MM.1S (cell line): ENCODE measurements at regions not wholly inside any gene's neighbourhood (a gene's known extent, or its start where the extent isn't known, plus 50 kb on each side); places are given as distances from the start of the nearest gene placed in this dataset.
"Not testable (repeated sequence)": the region's sequence is repeated elsewhere in the genome, so short reads cannot be mapped to it uniquely, and the experiment has no call there.

Experiments
- CTCF ChIP-seq: fragments of 300-600 bp; sonication (generic); IDR thresholded peaks from 2 replicates; pipeline ENCODE4 v1.5.1; 2016; ENCODE audit warnings: antibody characterized with exemption, low read length, mixed read lengths
- EZH2 ChIP-seq: fragments of 300-600 bp; sonication (generic); optimal IDR thresholded peaks from 2 replicates; pipeline ENCODE3; 2017; ENCODE audit warnings: low read depth, mild to moderate bottlenecking, antibody characterized with exemption, low read length, mixed read lengths
- EZH2phosphoT487 ChIP-seq: fragments of 300-600 bp; sonication (generic); IDR thresholded peaks from 2 replicates; pipeline ENCODE4 v1.6.1; 2018; ENCODE audit warnings: antibody characterized with exemption, low read length

DNA sequence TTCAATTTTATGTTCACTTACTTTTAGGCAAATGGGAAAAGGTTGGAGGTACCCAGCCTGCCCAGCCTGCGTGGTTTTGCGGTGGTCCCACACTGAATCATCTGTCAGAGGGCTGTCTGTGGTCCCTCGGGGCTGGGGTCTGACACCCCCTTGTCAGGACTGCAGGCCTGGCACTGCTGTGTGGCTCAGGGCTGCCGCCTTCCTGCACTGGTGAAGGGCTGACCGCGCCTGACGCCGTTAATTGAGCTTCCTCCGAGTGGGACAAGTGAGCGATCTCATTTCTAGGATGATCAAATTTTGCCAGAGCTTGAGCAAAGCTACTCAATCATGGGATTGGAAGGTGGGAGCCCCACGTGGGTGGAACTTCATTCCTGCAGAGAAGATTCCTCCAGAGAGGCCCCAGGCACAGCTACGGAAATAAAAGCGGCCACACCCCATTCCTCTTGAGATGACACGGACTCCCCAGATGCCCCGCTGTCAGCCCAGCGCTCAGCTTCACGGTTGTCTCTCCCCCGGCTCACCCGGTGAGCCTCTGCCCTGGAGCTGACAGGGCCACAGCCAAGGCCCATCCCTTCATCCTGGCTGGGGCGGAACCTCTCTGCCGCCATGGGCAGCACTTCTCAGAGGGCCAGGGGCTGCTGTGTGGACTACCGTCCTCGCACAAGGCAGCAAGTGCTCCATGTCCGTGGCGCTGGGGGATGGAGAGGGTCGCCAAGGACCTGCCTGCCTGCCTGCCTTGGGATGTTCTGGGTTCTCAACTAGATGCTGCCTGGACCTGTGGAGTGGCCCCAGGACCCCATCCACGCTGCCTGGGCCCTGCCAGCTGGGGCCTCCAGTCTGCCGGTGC is 215.5 kb upstream of the SGCG start:
- not testable (repeated sequence) for TF ChIP-seq CTCF, EZH2phosphoT487, EZH2
